H1 (cell line): ENCODE measurements at regions not wholly inside any gene's neighbourhood (a gene's known extent, or its start where the extent isn't known, plus 50 kb on each side); places are given as distances from the start of the nearest gene placed in this dataset.
A peak's percentile ranks its signal among the peaks of the same experiment; 100 is the strongest.

Experiments
- CTCF ChIA-PET: fragments of 300-600 bp; sonication (Branson Sonifier 250); formaldehyde crosslinking; loops from one replicate; lab custom pipeline; 2021; ENCODE audit not compliant: partially characterized antibody; lab: Charles Lee
- POLR2A ChIA-PET: fragments of 300-600 bp; sonication (Branson Sonifier 250); formaldehyde crosslinking; loops from one replicate; lab custom pipeline; 2021; ENCODE audit warnings: inconsistent platforms; ENCODE audit not compliant: partially characterized antibody; lab: Charles Lee
- DNase-seq, 2 experiments: peaks; one replicate each; pipeline versions ENCODE4 v3.0.0 to v3.0.0-alpha.2; 2010 to 2022; ENCODE audit warnings: low spot score in 2 of 2, low read depth in 1 of 2, mixed read lengths in 1 of 2
- FAIRE-seq: peaks from 2 replicates; lab custom pipeline; 2011; peaks lifted over from hg19 to GRCh38; lab: Jason Lieb, UNC
- H2AFZ ChIP-seq: 2 replicates; pipeline ENCODE4 v1.8.1; 2012; ENCODE audit warnings: low read length, inconsistent platforms
- H2AK5ac ChIP-seq: 2 replicates; pipeline ENCODE4 v1.6.1; 2013; ENCODE audit warnings: low read depth, low read length
- H2BK120ac ChIP-seq: replicated peaks from 2 replicates; pipeline ENCODE3; 2013; ENCODE audit warnings: low read depth, low read length, inconsistent platforms
- H2BK12ac ChIP-seq: 2 replicates; pipeline ENCODE4 v1.6.1; 2013; ENCODE audit warnings: low read depth, low read length
- H2BK15ac ChIP-seq: 2 replicates; pipeline ENCODE4 v1.6.1; 2013; ENCODE audit warnings: low read length
- H2BK20ac ChIP-seq: 2 replicates; pipeline ENCODE4 v1.6.1; 2013; ENCODE audit warnings: low read length
- H2BK5ac ChIP-seq: 2 replicates; pipeline ENCODE4 v1.6.1; 2013; ENCODE audit warnings: low read depth, low read length
- H3K14ac ChIP-seq: 2 replicates; pipeline ENCODE4 v1.6.1; 2013; ENCODE audit warnings: inconsistent platforms; ENCODE audit not compliant: insufficient read length
- H3K18ac ChIP-seq: 2 replicates; pipeline ENCODE4 v1.6.1; 2013; ENCODE audit warnings: low read length; ENCODE audit errors: extremely low read depth
- H3K23ac ChIP-seq: 2 replicates; pipeline ENCODE4 v1.6.1; 2013; ENCODE audit warnings: inconsistent platforms; ENCODE audit not compliant: insufficient read length
- H3K23me2 ChIP-seq: 2 replicates; pipeline ENCODE4 v1.6.1; 2013; ENCODE audit warnings: low read depth, low read length
- H3K27ac ChIP-seq: 2 replicates; pipeline ENCODE4 v1.6.1; 2011; ENCODE audit warnings: low read depth, low read length, inconsistent platforms
- H3K27me3 ChIP-seq, 4 experiments: replicated peaks in 1 of 4; 1 replicate in 1 of 4; 2 replicates in 3 of 4; pipeline versions ENCODE4 v1.6.1 to v1.8.1; 2011 to 2013; ENCODE audit warnings: low read length in 3 of 4, mild to moderate bottlenecking in 3 of 4, inconsistent platforms in 2 of 4, mixed read lengths in 2 of 4, moderate library complexity in 1 of 4; ENCODE audit not compliant: control insufficient read depth in 3 of 4, insufficient read depth in 3 of 4; ENCODE audit errors: extremely low read depth in 1 of 4
- H3K36me3 ChIP-seq, 4 experiments: 2 replicates each; pipeline versions ENCODE4 v1.6.1 to v1.8.1; 2011 to 2013; ENCODE audit warnings: mild to moderate bottlenecking in 4 of 4, low read length in 3 of 4, moderate library complexity in 2 of 4, control low read depth in 1 of 4, inconsistent platforms in 1 of 4; ENCODE audit not compliant: insufficient read depth in 4 of 4, control insufficient read depth in 2 of 4
- H3K4ac ChIP-seq: replicated peaks from 2 replicates; pipeline ENCODE3; 2013; ENCODE audit warnings: low read length, low read depth, mixed read lengths, inconsistent platforms; ENCODE audit not compliant: insufficient read length
- H3K4me1 ChIP-seq, 4 experiments: replicated peaks in 1 of 4; 1 replicate in 1 of 4; 2 replicates in 3 of 4; pipeline versions ENCODE4 v1.6.1 to v1.8.1; 2011 to 2013; ENCODE audit warnings: low read length in 3 of 4, inconsistent platforms in 2 of 4, mixed read lengths in 1 of 4; ENCODE audit not compliant: insufficient read depth in 4 of 4, control insufficient read depth in 3 of 4
- H3K4me2 ChIP-seq, 2 experiments: 2 replicates each; pipeline versions ENCODE4 v1.6.1 to v1.8.1; 2011 to 2013; ENCODE audit warnings: low read depth in 2 of 2, low read length in 2 of 2, control low read depth in 1 of 2, inconsistent platforms in 1 of 2, mild to moderate bottlenecking in 1 of 2; ENCODE audit not compliant: insufficient read depth in 1 of 2
- H3K4me3 ChIP-seq, 4 experiments: fragments of 200-600, 300-600 bp in 1 of 4; sonication (generic), shearing (Covaris generic), sonication (Bioruptor Twin) in 1 of 4; 2 replicates each; pipeline versions ENCODE4 v1.5.1 to v1.8.1; 2011 to 2016; ENCODE audit warnings: low read length in 4 of 4, low read depth in 3 of 4, control low read depth in 2 of 4, inconsistent platforms in 2 of 4, mild to moderate bottlenecking in 2 of 4, mixed read lengths in 1 of 4, moderate library complexity in 1 of 4; ENCODE audit not compliant: insufficient read depth in 2 of 4; ENCODE audit errors: extremely low read depth in 1 of 4
- H3K56ac ChIP-seq: replicated peaks from 2 replicates; pipeline ENCODE3; 2013; ENCODE audit warnings: low read depth, mild to moderate bottlenecking, mixed read lengths, low read length, inconsistent platforms; ENCODE audit not compliant: insufficient read length
- H3K79me1 ChIP-seq: 2 replicates; pipeline ENCODE4 v1.6.1; 2013; ENCODE audit warnings: low read depth, low read length, control low read depth
- H3K79me2 ChIP-seq, 2 experiments: 2 replicates each; pipeline versions ENCODE4 v1.6.1 to v1.8.1; 2012 to 2013; ENCODE audit warnings: low read length in 2 of 2, mild to moderate bottlenecking in 2 of 2, inconsistent platforms in 1 of 2; ENCODE audit not compliant: insufficient read depth in 2 of 2, control insufficient read depth in 1 of 2
- H3K9ac ChIP-seq, 4 experiments: replicated peaks in 1 of 4; 1 replicate in 1 of 4; 2 replicates in 3 of 4; pipeline versions ENCODE4 v1.6.1 to v1.8.1; 2011 to 2013; ENCODE audit warnings: low read depth in 3 of 4, low read length in 3 of 4, control low read depth in 2 of 4, mild to moderate bottlenecking in 2 of 4, moderate library complexity in 2 of 4, inconsistent platforms in 1 of 4; ENCODE audit errors: extremely low read depth in 1 of 4
- H3K9me3 ChIP-seq, 2 experiments: 2 replicates each; pipeline versions ENCODE4 v1.6.1 to v1.8.1; 2012 to 2013; ENCODE audit warnings: mild to moderate bottlenecking in 2 of 2, moderate library complexity in 2 of 2, control low read depth in 1 of 2, inconsistent platforms in 1 of 2, low read depth in 1 of 2, low read length in 1 of 2, mixed read lengths in 1 of 2; ENCODE audit not compliant: insufficient read depth in 2 of 2
- H4K20me1 ChIP-seq, 2 experiments: replicated peaks in 1 of 2; 2 replicates each; pipeline versions ENCODE3 to v1.8.1; 2011 to 2013; ENCODE audit warnings: inconsistent platforms in 2 of 2, low read length in 2 of 2, mild to moderate bottlenecking in 1 of 2; ENCODE audit not compliant: insufficient read depth in 2 of 2, control insufficient read depth in 1 of 2
- H4K5ac ChIP-seq: 2 replicates; pipeline ENCODE4 v1.6.1; 2013; ENCODE audit warnings: low read length, low read depth, mixed read lengths, inconsistent platforms; ENCODE audit not compliant: insufficient read length
- H4K8ac ChIP-seq: 2 replicates; pipeline ENCODE4 v1.8.0; 2013; ENCODE audit warnings: mild to moderate bottlenecking, moderate library complexity, low read length, inconsistent platforms; ENCODE audit not compliant: insufficient read depth; ENCODE audit errors: extremely low read depth
- H4K91ac ChIP-seq: replicated peaks from 2 replicates; pipeline ENCODE3; 2013; ENCODE audit warnings: low read length, mixed read lengths, inconsistent platforms; ENCODE audit not compliant: insufficient read length
- CHD1 ChIP-seq: IDR thresholded peaks from 2 replicates; pipeline ENCODE4 v1.6.1; 2012; ENCODE audit warnings: low read depth, low read length, improper control_type of control experiment
- E2F6 ChIP-seq: IDR thresholded peaks from 2 replicates; pipeline ENCODE4 v1.6.1; 2012; ENCODE audit warnings: inconsistent platforms
- MAX ChIP-seq: IDR thresholded peaks from 2 replicates; pipeline ENCODE4 v1.6.1; 2012; ENCODE audit warnings: inconsistent platforms
- TEAD4 ChIP-seq: IDR thresholded peaks from 2 replicates; pipeline ENCODE4 v1.6.1; 2012; ENCODE audit warnings: low read depth, low read length, inconsistent platforms, mixed read lengths
- WGBS, 2 experiments: shearing (Covaris generic) in 1 of 2; methylation state at CpG; one replicate each; pipeline versions ENCODE4 v1.1.6 to v1.1.7; 2013 to 2015; ENCODE audit warnings: low lambda C conversion rate in 2 of 2, mixed read lengths in 2 of 2, inconsistent platforms in 1 of 2, low coverage in 1 of 2, missing lambda C conversion rate in 1 of 2; ENCODE audit not compliant: insufficient replicate concordance in 2 of 2, insufficient coverage in 1 of 2, insufficient read length in 1 of 2; ENCODE audit errors: extremely low coverage in 1 of 2, missing lambda C conversion rate in 1 of 2; 5-methylcytosine and 5-hydroxymethylcytosine counted together

GRCh38 chr13:80802946-80803345 is 462.0 kb upstream of the SPRY2 start:
- Histone ChIP-seq H3K4me1 (no peaks in the 10 kb centered on the region; a peak in 1 of 7 replicates), H2BK5ac (no peak overlapping the region), H3K23me2 (peaks cover 2% of the 10 kb centered on the region; the same call in 1 of the 2 replicates)

More at GRCh38 chr13:80802946-80803345, 462.0 kb upstream of the SPRY2 start:
- no peak overlapping the region for H2BK15ac ChIP-seq
- H3K14ac ChIP-seq, result no peak overlapping the region
- H2BK120ac ChIP-seq, result no peak overlapping the region
- no peaks in the 10 kb centered on the region for H3K9me3 ChIP-seq
- no peaks in the 10 kb centered on the region for H3K27me3 ChIP-seq
- H3K56ac ChIP-seq, result no peak overlapping the region
- H3K4me2 ChIP-seq, result no peak overlapping the region
- no peak overlapping the region for H2BK20ac ChIP-seq
- H3K4ac ChIP-seq, result no peak overlapping the region
- peak overlapping the region; percentile 92; the same call in 1 of the 2 replicates for H2AFZ ChIP-seq
- H3K9ac ChIP-seq, result no peak overlapping the region
- H2AK5ac ChIP-seq, result no peak overlapping the region
- H3K79me1 ChIP-seq, result no peaks in the 10 kb centered on the region
- DNase-seq (no peak), FAIRE-seq (no peak)
- ChIA-PET POLR2A (no interaction called here), CTCF (no interaction called here)
- H3K4me3 ChIP-seq, result no peak overlapping the region
- no peak overlapping the region for H3K23ac ChIP-seq
- no peaks in the 10 kb centered on the region for H3K79me2 ChIP-seq
- peak overlapping the region; percentile 63; the same call in 1 of the 2 replicates for H2BK12ac ChIP-seq
- no peak overlapping the region for H4K91ac ChIP-seq
- no peaks in the 10 kb centered on the region for H4K20me1 ChIP-seq
- no peak overlapping the region; the same call in 1 of the 2 replicates for H3K18ac ChIP-seq
- no peak overlapping the region for H4K5ac ChIP-seq
- no peak overlapping the region for H4K8ac ChIP-seq
- no peaks in the 10 kb centered on the region for H3K36me3 ChIP-seq
- H3K27ac ChIP-seq, result no peak overlapping the region
- WGBS, 2 experiments, result 81% methylated on average over 3 of the region's 3 CpGs; no CpG with 5 or more reads in 1 of the 2 experiments
- TF ChIP-seq CHD1 (no peak), MAX (peak; percentile 71), TEAD4 (peak; percentile 65), E2F6 (peak; percentile 76)
- TF ChIP-seq, all 59 proteins: peak for 3
